ENCODE measurements at regions not wholly inside any gene's neighbourhood (a gene's known extent, or its start where the extent isn't known, plus 50 kb on each side); places are given as distances from the start of the nearest gene placed in this dataset.

DNA sequence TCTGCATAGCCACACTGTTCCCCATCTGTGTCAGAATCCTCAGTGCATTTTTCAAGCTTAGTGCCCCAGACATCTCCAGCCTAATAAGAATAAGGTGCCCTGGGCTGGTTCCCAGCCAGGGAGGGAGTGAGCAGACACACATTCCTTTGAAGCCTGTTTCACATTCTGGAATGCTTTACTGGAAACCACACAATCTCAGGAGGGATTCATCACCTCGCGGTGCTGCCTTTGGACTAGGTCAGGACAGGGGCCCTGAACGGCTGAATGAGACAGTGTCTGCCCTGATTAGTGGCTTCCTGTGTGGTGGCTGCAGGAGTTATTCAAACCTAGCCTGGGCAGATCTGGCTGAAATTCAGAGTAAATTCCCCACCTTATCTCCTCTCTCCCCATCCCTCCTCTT, 108.0 kb upstream of the LDAH start:
- TF ChIP-seq, protein P1, sequence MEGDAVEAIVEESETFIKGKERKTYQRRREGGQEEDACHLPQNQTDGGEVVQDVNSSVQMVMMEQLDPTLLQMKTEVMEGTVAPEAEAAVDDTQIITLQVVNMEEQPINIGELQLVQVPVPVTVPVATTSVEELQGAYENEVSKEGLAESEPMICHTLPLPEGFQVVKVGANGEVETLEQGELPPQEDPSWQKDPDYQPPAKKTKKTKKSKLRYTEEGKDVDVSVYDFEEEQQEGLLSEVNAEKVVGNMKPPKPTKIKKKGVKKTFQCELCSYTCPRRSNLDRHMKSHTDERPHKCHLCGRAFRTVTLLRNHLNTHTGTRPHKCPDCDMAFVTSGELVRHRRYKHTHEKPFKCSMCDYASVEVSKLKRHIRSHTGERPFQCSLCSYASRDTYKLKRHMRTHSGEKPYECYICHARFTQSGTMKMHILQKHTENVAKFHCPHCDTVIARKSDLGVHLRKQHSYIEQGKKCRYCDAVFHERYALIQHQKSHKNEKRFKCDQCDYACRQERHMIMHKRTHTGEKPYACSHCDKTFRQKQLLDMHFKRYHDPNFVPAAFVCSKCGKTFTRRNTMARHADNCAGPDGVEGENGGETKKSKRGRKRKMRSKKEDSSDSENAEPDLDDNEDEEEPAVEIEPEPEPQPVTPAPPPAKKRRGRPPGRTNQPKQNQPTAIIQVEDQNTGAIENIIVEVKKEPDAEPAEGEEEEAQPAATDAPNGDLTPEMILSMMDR (tag by site-specific recombination; IDR thresholded peaks at IDR 0.05): no peak
- TF ChIP-seq ZNF585B (tag by site-specific recombination; IDR thresholded peaks at IDR 0.05): no peak
- TF ChIP-seq, protein P2, sequence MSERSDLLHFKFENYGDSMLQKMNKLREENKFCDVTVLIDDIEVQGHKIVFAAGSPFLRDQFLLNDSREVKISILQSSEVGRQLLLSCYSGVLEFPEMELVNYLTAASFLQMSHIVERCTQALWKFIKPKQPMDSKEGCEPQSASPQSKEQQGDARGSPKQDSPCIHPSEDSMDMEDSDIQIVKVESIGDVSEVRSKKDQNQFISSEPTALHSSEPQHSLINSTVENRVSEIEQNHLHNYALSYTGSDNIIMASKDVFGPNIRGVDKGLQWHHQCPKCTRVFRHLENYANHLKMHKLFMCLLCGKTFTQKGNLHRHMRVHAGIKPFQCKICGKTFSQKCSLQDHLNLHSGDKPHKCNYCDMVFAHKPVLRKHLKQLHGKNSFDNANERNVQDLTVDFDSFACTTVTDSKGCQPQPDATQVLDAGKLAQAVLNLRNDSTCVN (tag by site-specific recombination; optimal IDR thresholded peaks at IDR 0.05): no peak
- TF ChIP-seq ZNF555 (tag by site-specific recombination; conservative IDR thresholded peaks at IDR 0.05): no peak

Measured in HEK293 (cell line).